HPDE6-E6E7 (cell line): ENCODE measurements at regions not wholly inside any gene's neighbourhood (a gene's known extent, or its start where the extent isn't known, plus 50 kb on each side); places are given as distances from the start of the nearest gene placed in this dataset.

Experiments
- DNase-seq: peaks from one replicate; pipeline ENCODE4 v3.0.0; 2011; ENCODE audit warnings: missing footprints; ENCODE audit errors: extremely low spot score

- DNase-seq, result no peak
Observed at GRCh38 chr15:100783760-100784492, 95.7 kb upstream of the ALDH1A3 start.

DNA sequence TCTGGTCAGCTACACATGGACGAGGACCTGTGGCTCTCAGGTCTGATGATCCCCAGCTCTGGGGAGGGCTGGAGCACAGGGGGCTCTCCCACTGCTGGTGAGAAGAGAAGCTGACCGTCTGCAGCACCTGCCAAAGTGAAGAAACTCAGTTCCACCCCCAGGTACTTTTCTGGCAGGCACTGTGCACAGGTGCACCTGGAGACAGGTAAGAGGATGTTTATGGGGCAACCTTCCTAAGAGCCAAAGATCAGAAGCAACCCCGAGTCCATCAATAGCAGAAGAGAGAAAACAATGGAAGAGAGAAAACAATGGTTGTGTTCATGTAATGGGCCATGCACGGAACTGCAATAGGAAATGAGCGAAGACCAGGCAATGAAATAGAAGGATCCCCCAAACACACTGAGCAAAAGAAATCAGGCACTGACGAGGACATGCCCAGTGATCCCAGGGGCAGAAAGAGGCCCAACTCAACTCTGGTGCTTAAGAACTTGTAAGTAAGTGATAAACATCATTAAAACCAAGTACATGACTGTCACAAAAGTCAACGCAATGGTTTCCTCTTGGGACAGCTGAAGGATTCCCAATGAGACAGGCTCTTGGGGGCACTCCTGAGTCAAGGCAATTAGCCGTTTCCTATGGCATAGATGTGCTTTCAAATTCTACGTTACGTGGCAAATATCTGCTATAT lies 95.0 kb upstream of the ALDH1A3 start:
- no peak for DNase-seq

DNA sequence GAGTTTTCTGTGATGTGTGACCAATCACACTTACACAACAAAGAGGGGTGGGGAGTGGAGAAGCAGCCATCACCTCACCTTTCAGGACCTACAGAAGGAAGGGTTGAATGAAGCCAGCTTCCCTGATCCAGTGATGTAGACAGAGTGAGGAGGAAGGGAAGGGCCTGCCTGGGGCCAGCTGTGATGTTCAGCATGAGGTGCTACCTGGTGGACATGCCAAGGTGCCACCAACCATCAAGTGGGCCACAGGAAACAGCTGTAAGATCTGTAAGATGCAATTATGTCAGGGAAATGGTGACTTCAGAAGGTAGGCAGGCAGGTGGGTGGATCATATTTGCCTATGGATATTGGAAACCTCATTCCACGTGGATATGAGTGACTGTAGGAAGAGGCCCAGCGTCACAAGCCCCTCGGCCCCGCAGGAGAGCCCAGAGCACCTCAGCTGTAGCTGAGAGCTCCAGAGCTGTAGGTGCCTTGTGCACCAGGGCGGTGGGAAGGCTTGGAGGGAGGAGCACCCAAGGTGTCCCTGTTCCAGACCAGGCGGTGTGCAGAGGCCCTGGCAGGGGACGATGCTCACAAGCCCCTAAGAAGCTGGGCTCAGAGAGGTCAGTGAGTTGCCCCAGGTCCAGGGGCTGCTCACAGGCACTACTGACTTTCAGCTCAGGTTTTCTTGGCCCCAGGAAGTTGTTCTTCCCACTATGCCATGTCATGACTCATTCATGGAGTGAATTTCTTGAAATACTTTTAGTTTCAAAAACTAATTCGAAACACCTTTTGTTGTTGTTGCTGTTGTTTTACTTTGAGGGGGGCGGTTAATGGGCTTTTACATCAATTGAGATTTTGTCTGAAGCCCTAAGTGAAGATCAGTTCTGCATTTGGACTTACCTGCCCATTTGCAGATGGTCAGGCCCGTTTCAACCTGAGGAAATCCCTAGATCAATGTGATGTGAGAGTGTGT lies 94.2 kb upstream of the ALDH1A3 start:
- DNase-seq, result no peak

- no peak for DNase-seq
Observed at GRCh38 chr15:100786139-100786531, 93.5 kb upstream of the ALDH1A3 start.

DNA sequence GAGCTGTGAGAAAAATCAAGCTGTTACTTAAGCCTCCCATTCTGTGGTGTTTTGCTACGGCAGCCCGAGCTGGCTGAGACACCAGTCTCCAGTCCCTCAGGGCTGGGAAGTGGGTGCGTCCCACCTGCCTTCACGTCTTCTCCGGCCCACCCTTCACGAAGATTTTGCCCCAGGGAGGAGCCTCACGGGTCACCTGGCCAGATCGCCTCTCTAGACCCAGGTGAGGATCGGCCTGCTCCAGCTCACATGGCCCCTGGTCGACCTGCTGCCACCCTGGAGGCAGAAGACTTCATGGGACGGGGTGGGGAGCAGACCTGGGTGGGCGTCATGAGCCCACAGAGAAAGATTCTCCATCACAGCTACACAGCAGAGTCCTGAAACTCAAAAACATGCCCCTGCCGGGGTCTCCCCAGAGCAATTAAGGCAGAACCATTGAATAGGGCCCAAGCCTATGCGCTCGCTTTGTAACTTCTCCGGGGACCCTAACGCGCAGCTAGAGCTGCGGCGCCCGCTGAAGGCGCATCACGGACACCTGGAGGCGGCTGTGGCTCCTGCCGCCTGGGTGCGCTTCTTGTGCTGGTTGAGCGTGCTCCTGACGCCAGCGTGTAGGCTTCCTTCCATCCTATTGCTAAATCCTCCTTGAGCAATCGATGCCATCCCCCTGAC lies 92.6 kb upstream of the ALDH1A3 start:
- no peak for DNase-seq

- DNase-seq, result no peak
Observed at GRCh38 chr15:100787567-100788417, 91.8 kb upstream of the ALDH1A3 start.

DNA sequence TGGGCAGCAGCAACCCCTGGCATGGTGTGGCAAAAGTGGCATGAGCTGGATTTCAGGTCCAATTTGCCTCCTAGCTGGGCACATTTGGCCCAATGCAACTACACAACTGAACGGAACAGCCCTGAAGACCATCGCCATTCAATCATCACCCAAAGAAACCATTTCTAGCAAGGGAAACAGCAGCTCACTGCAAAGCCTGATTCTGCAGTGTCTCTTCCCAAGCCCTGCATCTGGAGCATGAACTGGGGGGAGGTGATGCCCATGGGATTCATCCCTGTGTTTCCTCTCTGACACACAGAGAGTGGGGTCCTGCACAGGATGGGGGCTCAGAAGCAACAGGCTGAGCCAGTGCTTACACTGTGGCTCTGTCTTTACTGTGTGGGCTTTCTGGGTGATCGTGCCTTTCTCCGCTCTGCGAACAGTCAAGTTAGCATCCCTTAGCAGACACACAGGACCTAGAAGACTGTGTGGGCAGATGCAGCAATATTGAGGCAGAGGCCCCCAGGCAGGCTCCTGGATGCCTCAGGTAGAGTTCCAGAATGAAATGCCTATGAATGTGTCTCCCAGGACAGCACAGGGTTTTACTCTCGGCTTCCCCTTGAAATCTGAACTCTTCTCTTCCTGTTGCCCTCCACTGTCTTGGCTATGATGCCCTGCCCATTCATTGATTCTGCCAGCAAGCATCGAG lies 91.1 kb upstream of the ALDH1A3 start:
- no peak for DNase-seq

DNA sequence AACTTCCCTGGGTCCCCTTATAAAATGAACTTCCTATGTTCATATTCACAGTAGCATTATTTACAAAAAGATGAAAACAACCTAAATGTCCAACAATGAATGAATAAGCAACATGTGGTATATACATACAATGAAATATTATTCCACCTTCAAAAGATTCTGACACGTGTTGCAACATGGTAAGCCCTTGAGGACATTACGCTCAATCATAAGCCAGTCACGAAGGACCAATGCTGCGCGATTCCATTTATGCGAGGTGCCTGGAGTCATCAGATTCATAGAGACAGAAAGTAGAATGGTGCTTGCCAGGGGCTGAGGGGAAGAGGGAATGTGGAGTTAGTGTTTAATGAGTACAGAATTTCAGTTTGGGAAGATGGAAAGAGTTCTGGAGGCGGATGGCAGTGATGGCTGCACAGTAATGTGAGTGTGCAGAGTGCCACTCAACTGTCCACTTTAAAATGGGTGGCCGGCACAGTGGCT lies 88.8 kb upstream of the ALDH1A3 start:
- DNase-seq, result no peak

GRCh38 chr15:100794008-100794407 lies 85.6 kb upstream of the ALDH1A3 start:
- no peak for DNase-seq

DNA sequence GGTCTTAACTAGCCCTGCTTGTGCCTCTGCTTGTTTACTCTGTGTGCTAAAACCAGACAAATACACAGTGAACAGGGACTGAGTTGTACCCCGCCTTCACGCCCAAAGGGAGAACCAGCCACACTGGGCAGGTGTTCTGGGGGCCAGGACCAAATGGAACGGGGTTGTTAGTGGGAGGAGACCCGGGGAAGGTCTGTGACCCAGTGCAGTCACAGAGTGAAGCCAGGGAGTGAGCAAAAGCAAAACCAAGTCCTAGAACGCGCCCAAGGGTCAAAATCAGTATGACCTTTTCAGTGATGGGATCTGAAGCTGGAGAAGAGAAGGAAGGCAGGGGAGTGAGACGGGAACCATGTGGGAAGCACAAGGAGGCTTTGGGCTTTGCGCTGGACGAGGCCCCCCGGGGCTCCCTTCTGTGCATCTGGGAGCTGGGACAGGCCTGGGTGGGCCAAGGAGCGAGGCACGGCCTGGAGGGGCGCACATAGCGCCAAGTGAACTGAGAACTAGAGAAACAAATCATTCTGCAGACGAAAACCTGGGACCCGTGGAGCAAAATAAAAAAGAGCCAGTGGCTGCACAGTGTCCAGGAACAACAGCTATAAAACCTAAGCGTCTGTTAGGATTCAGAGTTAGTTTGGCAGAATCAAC lies 78.3 kb upstream of the ALDH1A3 start:
- no peak for DNase-seq

GRCh38 chr15:100802421-100803170 lies 77.0 kb upstream of the ALDH1A3 start:
- no peak for DNase-seq

- no peak for DNase-seq
Observed at GRCh38 chr15:100803171-100803440, 76.5 kb upstream of the ALDH1A3 start.

GRCh38 chr15:100806157-100806556 lies 73.5 kb upstream of the ALDH1A3 start:
- DNase-seq, result no peak

- no peak for DNase-seq
Observed at GRCh38 chr15:100807028-100807427, 72.6 kb upstream of the ALDH1A3 start.

- no peak for DNase-seq
Observed at GRCh38 chr15:100808691-100809090, 70.9 kb upstream of the ALDH1A3 start.

DNA sequence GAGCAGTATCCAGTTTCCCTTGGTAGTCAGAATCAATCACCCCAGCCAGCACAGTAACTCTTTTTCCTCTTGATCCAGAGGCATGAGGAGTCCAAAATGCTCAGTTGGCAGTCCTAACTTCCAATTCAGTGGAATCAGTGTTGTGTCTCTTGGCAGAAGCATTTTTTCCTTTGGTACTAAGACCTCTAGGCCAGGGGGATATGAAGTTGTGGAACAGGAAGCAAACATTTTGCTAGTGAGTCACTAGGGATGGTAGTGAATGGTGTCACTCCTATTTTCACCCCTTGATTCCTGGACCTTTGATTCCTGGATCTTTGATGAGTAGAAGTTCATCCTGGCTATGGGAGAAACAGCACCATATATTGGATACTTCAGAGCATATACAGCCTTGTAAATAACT lies 70.5 kb upstream of the ALDH1A3 start:
- DNase-seq, result no peak

DNA sequence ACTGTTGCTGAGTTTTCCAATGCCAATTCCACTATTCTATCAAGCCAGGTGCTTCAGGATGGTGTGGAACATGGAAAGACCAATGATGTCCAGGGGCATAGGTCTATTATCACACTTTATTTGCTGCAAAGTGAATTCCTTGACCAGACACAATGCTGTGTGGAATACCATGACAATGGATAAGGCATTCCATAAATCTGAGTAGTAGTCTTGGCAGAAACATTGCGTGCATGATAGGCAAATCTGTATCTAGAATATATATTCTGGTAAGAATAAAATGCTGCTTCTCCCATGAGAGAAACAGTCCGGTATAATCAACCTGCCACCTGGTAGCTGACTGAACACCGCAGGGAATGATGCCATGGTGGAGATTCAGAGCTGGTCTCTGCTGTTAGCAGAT lies 70.0 kb upstream of the ALDH1A3 start:
- DNase-seq, result no peak

DNA sequence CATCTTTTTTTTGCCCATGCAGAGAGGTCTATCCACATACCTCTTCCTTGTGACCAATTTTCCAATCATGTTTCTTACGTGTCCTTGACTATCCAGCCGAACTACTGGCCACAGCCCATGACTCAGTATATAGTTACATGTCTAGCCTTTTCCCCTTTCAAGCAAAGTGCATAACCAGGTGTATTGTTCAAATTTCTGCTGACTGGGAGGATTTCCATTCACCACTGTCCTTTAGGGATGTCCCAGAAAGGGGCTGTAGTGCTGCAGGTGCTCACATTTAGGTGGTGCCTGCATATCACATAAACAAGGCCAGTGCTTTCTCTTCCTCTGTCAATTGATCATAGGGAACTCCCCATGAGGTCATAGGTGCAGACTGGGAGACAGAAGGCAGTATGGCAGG lies 69.4 kb upstream of the ALDH1A3 start:
- DNase-seq, result no peak

DNA sequence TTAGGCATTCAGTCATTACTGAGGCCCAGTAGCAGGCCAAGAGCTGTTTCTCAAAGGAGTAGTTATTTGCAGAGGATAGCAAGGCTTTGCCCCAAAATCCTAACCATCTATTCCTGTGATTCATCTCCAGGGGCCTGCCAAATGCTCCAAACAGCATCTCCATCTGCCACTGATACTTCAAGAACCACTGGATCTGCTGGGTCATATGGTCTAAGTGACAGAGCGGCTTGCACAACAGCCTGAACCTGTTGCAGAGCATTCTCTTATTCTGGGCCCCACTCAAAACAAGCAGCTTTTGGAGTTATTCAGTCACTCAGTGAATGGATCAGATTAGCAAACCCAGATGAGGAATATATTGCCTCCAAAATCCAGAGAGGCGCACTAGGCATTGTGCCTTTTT lies 68.8 kb upstream of the ALDH1A3 start:
- DNase-seq, result no peak
